ENCODE measurements at regions not wholly inside any gene's neighbourhood (a gene's known extent, or its start where the extent isn't known, plus 50 kb on each side); places are given as distances from the start of the nearest gene placed in this dataset.

DNA sequence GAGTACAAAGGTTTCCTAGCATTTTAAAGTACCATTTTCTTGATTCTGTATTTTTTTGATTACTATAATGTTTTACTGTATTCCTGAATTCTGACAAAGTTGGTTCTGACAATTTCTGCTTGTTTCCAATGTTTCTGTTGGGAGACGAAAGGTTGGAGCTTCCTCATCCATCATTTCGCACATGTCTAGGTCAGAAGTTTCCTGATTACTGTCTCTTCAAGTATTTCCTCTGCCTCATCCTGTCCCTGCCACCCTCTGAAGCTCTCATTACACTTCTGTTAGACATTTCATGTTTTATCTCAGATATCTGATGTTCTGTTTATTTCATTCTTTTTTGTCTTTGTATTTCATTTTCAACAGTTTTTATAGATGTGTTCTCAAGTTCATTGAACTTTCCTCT lies 895.8 kb downstream of the TSN start:
- Mint-ChIP-seq H3K27ac (no peak overlapping the region), H3K9me3 (peaks cover under 1 to 8% of the 10 kb centered on the region in 2 donors), H3K36me3 (no peaks in the 10 kb centered on the region)
- DNase-seq (ENCODE audit: low spot score in 2 of 2) = no peak
- no peak for ATAC-seq

DNA sequence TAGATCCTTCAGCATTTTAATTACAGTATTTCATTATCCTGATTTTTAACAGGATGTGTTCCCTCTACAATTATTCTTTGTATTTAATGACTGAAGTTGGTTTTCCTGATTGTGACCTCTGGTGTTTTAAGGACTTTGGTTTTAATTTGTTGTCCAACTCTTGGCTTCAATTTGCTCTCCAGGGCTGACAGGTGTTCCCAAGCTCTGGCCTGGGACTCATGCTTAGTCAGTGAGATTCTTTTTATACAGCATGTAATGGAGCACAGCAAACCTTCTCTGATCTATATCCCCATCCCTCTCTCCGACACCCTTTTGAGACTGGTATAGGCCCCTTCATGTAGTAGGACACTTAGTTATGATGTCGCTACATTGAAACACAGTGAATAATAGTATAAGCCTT lies 896.3 kb downstream of the TSN start:
- Mint-ChIP-seq H3K27ac (no peak overlapping the region), H3K9me3 (peaks cover 6 to 8% of the 10 kb centered on the region in 2 donors), H3K36me3 (no peaks in the 10 kb centered on the region)
- ATAC-seq = no peak
- DNase-seq (ENCODE audit: low spot score in 2 of 2) = no peak

DNA sequence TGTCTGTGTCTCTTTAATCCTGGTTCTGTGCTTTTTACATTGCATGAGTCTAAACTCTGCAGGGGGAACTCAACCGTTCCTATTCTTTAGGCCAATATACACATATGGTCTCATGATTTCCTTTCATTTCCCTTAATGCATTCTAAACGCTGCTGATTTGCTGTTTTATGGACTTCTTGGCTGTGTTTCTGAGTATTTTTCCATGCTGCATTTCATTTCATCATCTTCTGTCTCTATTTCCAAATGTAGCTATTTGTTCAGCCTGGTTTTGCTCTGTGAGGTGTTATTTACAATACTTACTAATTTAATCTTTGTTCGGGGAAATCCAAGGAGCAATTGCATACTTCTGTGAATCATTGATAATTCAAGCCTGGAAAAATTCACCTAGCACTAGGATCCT lies 897.2 kb downstream of the TSN start:
- peaks cover 6 to 8% of the 10 kb centered on the region in 2 donors for H3K9me3 Mint-ChIP-seq
- H3K27ac Mint-ChIP-seq = no peak overlapping the region
- ATAC-seq (no peak), DNase-seq (ENCODE audit: low spot score in 2 of 2) (no peak)
- H3K36me3 Mint-ChIP-seq = no peaks in the 10 kb centered on the region

DNA sequence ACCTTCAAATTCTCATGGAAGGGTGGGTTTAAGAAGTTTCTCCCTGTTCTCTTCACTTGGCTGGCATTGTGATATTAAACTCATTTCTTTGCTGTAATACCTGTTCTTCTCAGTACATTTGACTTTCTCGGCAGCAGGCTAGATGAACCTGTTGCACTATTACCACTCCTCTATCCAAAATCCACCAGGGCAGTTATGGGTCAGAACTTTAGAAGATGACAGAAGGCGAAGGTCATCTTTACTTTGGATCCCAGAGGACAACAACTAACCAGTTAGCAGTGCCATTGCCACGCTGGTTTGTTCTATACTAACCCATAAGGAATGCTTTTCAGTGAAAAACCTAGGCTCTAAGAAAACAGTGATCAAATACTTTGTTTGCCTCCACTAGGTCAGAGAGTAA lies 901.0 kb downstream of the TSN start:
- H3K36me3 Mint-ChIP-seq = no peaks in the 10 kb centered on the region
- ATAC-seq (no peak), DNase-seq (ENCODE audit: low spot score in 2 of 2) (no peak)
- H3K27ac Mint-ChIP-seq = no peak overlapping the region
- peaks cover 4 to 6% of the 10 kb centered on the region in 2 donors for H3K9me3 Mint-ChIP-seq

DNA sequence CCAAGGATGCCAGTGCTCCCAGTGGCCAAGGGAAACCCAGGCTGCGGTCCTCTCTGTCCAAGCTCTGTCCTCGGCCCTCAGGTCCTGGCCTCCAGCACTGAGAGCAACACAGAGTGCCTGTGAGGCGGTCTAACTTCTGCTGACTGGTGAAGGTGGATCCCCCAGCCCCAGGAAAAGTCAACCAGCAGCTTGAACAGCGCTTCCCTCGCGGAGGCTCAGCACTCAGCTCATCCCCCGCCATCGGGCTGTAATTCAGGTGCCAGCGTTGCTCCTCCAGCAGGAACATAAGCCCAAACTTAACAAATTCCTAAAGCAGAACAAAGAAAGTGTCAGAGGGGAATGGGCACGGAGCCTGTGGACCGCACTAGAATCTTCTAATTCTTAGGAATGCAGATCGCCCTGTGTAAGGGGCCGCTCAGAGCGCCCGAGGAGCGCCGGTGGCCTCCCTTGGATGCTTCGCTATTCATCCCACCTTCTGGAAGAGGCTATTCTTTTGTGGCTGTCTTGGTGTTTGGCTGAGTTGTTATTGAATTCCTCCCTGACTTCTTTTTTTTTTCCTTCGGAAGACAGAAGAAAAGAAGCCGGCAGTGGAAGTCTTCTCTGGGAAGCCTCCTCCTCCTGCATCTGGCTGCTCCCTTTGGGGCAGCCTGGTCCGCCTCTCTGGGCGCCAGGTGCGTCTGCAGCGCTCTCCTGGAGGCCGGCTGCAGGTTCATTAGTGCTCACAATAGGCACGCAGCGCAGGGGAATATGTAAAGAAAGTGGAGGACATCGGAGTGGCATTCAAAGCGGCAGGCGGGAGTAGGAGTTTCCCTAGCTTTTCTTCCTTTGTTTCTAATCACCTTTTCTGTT lies 905.6 kb downstream of the TSN start:
- Mint-ChIP-seq H3K36me3 (no peaks in the 10 kb centered on the region), H3K27ac (no peak overlapping the region), H3K9me3 (peaks cover 0 to 6% of the 10 kb centered on the region in 2 donors)
- ATAC-seq = no peak
- DNase-seq (ENCODE audit: low spot score in 2 of 2) = no peak

DNA sequence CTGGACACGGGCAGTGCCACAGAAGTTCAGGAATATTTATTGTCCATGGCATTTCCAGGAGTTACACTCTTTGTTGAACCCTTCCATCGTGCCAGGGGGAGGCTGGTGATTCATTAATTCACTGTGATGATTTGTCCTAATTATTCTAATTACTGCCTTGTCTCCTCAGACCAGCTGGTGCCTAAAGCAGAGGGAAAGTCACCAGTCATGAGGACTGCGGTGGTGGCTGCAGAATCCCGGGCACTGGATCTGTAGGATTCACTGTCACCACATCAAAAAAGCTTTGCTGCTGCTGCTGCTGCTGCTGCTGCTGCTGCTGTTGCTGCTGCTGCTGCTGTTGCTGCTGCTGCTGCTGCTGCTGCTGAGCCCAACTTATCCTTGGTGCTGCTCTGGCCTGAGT lies 908.2 kb downstream of the TSN start:
- H3K36me3 Mint-ChIP-seq = no peaks in the 10 kb centered on the region
- DNase-seq (ENCODE audit: low spot score in 2 of 2) (no peak), ATAC-seq (no peak)
- no peak overlapping the region for H3K27ac Mint-ChIP-seq
- no peaks in the 10 kb centered on the region for H3K9me3 Mint-ChIP-seq

DNA sequence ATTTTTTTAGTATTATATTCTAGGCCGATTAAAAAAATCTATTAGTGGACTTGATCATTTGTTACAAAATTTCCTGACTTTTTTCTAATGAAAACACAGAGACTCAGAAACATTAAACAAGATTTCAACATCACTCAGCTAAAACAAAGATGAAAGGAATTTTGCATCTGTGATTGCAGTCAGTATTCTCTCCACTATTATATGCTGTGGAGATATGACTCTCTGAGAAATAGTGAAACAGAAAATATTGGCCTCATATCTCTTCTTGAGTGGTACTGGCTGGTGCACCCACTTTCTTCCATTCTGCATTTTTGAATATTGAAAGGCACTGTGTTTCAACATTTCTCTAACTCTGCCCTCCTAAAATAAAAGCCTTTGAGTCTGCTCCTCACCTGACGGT lies 914.2 kb downstream of the TSN start:
- Mint-ChIP-seq H3K9me3 (peaks cover 4 to 14% of the 10 kb centered on the region in 2 donors), H3K36me3 (no peaks in the 10 kb centered on the region), H3K27ac (no peak overlapping the region)
- ATAC-seq (no peak), DNase-seq (ENCODE audit: low spot score in 2 of 2) (no peak)

DNA sequence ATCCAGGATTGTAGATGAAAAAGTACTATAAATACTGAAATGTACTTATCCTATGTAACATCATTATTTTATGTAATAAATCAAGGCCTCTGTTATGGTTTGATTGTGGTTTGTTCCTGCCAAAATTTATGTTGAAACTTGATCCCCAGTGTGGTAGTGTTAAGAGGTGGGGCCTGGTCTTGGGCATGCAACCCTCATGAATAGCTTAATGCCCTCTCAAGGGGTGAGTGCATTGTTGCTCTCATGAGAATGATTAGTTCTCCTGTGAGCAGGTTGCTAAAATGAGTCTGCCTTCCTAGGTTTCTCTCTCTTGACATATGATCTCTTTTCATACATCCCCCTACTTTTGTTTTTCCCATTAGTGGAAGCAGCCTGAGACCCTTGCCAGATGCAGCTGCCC lies 915.4 kb downstream of the TSN start:
- Mint-ChIP-seq H3K27ac (no peak overlapping the region), H3K36me3 (no peaks in the 10 kb centered on the region), H3K9me3 (peaks cover 4 to 14% of the 10 kb centered on the region in 2 donors)
- DNase-seq (ENCODE audit: low spot score in 2 of 2) (no peak), ATAC-seq (no peak)

DNA sequence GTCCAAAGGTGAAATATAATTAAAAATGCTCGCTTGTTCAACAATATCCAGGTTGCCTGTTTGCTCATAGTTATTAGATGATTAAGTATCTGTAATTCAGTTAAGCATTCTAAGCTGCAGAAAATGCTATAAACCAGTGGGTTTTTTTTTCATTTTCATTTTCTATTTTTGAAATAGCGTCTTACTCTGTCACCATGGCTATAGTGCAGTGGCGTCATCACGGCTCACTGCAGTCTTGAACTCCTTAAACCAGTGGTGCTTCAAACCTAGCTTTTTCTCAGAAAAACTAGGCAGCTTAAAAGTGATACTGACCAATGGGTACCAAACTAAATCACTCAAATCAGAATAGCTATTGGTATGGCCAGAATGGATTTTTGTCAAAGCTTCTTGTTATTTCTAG lies 925.2 kb downstream of the TSN start:
- no peak for DNase-seq (ENCODE audit: low spot score in 2 of 2)
- H3K27ac Mint-ChIP-seq = no peak overlapping the region
- no peak for ATAC-seq
- H3K9me3 Mint-ChIP-seq = peaks cover 4 to 14% of the 10 kb centered on the region in 2 donors
- H3K36me3 Mint-ChIP-seq = no peaks in the 10 kb centered on the region

DNA sequence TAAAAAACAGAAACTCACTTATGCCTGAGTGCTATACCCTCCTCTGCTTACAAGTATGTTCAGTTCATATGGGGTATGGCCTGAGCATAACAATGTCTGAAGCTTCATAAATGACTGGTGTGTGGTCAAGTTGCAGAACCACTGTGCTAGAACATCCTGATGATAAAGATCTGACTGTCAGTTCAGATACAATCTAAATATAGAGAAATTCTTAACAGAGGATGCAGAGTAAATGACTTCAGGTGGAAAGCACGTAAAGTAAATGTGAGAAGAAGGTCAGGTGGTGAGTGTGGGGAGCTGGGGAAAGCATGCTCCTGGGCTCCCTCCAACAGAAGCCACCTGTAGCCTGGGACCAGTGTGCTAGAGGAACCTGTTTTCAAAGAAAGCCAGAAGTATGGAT lies 926.2 kb downstream of the TSN start:
- ATAC-seq (no peak), DNase-seq (ENCODE audit: low spot score in 2 of 2) (no peak)
- no peak overlapping the region for H3K27ac Mint-ChIP-seq
- H3K9me3 Mint-ChIP-seq = peaks cover 9 to 19% of the 10 kb centered on the region in 2 donors
- H3K36me3 Mint-ChIP-seq = no peaks in the 10 kb centered on the region

DNA sequence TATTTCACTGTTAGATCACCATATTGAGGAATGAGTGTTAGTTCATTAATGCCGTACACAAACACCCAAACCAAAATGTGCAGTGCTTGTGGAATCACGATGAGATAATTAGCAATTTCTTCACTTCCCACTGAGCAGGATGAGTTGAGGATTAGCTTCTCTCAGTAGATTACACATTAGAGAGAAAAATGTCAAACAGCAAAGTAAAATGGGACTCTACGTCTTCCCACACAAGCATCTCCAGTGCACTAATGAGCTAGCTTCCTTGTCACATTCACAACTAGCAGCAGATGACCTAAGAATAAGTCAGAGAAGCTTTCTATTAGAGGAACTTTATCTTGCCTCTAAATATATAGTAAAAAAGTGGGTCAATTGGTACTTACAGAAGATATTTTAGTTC lies 926.9 kb downstream of the TSN start:
- ATAC-seq = no peak
- no peak for DNase-seq (ENCODE audit: low spot score in 2 of 2)
- H3K36me3 Mint-ChIP-seq = no peaks in the 10 kb centered on the region
- no peak overlapping the region for H3K27ac Mint-ChIP-seq
- H3K9me3 Mint-ChIP-seq = peaks cover 9 to 15% of the 10 kb centered on the region in 2 donors

DNA sequence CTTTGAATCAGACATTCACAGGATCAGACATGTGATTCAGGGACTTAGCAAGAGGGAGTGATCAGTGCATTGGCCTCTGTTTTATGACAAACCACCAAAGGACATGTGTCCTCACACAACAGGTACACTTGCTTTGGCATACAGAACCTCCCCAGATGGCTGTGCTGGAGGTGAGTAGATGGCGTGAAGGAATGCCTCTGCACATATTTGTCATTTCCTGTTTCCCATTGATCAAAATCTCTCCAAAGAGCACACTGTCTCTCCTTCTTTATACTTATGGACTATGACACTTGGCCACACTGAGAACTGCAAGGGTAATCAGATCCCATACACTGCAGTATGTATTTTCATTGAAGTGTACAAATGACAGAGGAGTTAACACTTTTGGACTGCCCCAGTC lies 927.6 kb downstream of the TSN start:
- no peak for DNase-seq (ENCODE audit: low spot score in 2 of 2)
- no peaks in the 10 kb centered on the region for H3K36me3 Mint-ChIP-seq
- no peak overlapping the region for H3K27ac Mint-ChIP-seq
- no peak for ATAC-seq
- H3K9me3 Mint-ChIP-seq = peaks cover 9 to 15% of the 10 kb centered on the region in 2 donors

DNA sequence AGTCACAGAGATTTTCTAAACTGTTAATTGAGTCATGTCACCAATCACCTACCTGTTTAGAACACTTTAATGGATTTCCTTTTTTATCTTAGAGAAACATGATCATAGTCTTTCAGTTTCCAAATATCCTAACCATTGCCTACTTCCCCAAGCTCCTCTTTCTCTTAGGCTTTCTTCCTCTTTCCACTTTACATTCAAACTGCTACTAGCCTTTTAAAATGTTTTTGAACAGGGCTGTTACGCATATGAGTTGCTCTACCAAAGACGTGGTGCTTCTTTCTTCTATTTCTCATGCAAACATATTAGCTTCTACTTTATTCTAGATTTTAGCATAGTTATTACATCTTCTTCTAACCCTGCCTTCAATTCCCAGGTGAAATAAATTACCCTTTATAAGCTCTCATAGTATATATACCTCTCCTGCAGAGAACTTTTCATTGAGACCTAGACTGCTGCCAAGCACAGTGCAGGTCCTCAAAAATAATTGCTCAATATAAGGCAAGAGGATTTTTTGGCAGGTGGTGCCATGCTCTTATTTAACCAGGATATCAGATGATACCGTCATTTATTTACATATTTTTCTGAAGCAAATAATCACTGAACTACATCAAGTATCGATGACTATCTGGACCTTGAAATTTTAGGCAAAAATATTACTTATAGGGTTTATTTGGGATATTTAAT lies 937.1 kb downstream of the TSN start:
- no peak overlapping the region for H3K27ac Mint-ChIP-seq
- no peak for ATAC-seq
- no peaks in the 10 kb centered on the region for H3K36me3 Mint-ChIP-seq
- peaks cover 10 to 18% of the 10 kb centered on the region in 2 donors for H3K9me3 Mint-ChIP-seq
- no peak for DNase-seq (ENCODE audit: low spot score in 2 of 2)

DNA sequence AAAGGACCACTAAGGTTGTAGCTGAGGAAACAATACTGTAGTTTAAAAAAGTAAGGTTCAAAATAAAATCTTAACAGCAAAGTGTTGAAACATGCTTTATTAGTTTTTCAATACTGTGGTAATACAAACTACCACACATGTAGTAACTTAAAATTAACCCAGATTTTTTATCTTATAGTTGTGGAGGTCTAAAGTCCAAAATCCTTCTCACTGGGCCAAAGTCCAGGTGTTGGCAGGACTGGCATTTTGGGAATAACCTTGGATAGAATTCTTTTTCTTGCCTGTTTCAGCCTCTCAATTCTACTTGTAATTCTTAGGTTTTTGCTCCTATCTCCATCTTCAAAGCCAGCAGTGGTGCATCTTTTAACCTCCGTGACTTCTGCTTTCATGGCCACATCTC lies 942.0 kb downstream of the TSN start:
- ATAC-seq (no peak), DNase-seq (ENCODE audit: low spot score in 2 of 2) (no peak)
- peaks cover 7 to 15% of the 10 kb centered on the region in 2 donors for H3K9me3 Mint-ChIP-seq
- no peaks in the 10 kb centered on the region for H3K36me3 Mint-ChIP-seq
- H3K27ac Mint-ChIP-seq = no peak overlapping the region

DNA sequence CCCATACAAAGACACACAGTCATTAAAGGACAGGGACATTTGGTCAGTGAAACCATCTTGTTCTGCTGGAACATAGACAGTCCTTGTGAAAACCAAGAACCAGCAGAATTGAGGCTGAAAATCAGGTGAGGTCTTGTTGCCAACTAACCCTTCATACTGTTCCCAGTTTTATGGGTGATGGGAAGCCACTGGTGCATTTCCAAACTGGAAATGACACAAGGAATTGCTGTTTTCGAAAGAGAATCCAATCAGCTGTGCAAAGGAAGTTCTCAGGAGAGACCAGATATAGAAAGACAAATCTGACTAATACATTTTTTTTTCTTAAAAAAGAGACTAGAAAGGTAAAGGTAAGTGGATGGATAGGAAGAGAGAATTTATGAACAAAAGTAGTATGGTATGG lies 948.2 kb downstream of the TSN start:
- H3K36me3 Mint-ChIP-seq = no peaks in the 10 kb centered on the region
- H3K27ac Mint-ChIP-seq = no peak overlapping the region
- ATAC-seq (no peak), DNase-seq (ENCODE audit: low spot score in 2 of 2) (no peak)
- peaks cover 6 to 8% of the 10 kb centered on the region in 2 donors for H3K9me3 Mint-ChIP-seq

DNA sequence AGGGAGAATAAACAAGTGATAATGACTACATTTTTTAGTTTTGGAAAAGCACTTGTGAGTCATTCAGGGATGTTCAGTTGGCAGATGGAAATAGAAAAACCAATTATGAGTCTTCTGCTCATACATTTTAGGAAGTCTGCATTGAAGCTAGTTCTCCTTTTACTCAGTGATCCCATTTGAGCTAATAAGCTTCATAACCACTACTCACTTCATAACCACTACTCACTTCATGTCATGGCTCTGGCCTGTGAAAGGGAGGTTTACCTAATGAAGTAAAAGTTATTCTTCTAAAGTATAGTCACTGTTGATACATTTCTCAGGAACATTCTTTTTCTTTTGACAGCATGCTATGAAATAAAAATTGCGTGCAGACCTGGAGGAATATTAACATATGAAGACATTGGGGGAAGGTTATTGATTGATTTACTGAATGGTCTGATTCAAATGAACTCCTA lies 948.7 kb downstream of the TSN start:
- H3K36me3 Mint-ChIP-seq = no peaks in the 10 kb centered on the region
- DNase-seq (ENCODE audit: low spot score in 2 of 2) = no peak
- peaks cover 6 to 8% of the 10 kb centered on the region in 2 donors for H3K9me3 Mint-ChIP-seq
- no peak for ATAC-seq
- no peak overlapping the region for H3K27ac Mint-ChIP-seq

DNA sequence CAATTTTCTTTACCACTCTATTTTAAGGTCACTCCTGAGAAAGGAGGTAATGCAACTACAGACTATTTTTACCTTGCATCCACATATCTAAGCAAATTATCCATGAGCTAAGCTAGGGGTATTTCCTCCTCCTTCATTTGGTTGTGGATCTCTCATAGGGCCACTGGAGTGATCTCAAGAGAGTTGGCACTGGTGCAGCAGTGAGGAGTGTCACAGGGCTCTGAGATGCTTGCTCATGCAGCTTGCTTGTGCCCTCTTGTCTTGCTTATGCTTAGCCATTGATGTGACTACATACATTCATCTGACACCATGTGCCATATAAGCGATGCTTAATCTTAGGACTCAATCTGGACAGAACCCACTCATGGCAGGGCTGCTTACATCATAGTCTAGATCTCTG lies 950.3 kb downstream of the TSN start:
- Mint-ChIP-seq H3K36me3 (no peaks in the 10 kb centered on the region), H3K27ac (no peak overlapping the region)
- no peak for ATAC-seq

DNA sequence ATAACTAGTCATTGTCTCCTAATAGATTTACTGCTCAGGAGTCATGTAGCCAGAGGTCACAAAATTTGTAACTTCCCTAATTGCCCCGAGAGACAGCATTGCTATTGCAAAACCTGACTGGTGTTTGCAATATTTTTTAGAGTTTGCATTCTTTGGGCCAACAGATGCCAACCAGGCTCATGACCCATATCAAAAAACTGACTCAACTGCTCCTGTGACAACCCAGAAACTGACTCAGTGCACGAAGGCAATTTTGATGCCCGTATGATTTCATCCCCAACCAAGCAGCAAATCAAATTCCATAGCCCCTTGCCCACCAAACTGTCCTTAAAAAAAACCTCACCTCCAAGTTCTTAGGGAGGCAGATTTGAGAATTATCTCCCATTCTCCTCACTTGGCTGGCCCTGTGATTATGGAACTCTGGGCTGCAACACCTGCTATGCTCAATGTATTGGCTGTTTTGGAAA lies 951.3 kb downstream of the TSN start:
- H3K27ac Mint-ChIP-seq = no peak overlapping the region
- no peak for ATAC-seq
- DNase-seq (ENCODE audit: low spot score in 2 of 2) = no peak

More for the DNA sequence above, 950.3 kb downstream of the TSN start:
- DNase-seq (ENCODE audit: low spot score in 2 of 2) = no peak
- peaks cover 6 to 16% of the 10 kb centered on the region in 2 donors for H3K9me3 Mint-ChIP-seq

More for the DNA sequence above, 951.3 kb downstream of the TSN start:
- H3K9me3 Mint-ChIP-seq = peaks cover 6 to 20% of the 10 kb centered on the region in 2 donors
- H3K36me3 Mint-ChIP-seq = no peaks in the 10 kb centered on the region
